Mammary epithelial cell (primary cell): ENCODE measurements at regions not wholly inside any gene's neighbourhood (a gene's known extent, or its start where the extent isn't known, plus 50 kb on each side); places are given as distances from the start of the nearest gene placed in this dataset.

Experiments used
- EZH2 ChIP-seq: IDR thresholded peaks from 2 replicates; pipeline ENCODE4 v1.6.1; 2012; ENCODE audit warnings: low read length, inconsistent platforms, borderline replicate concordance
- TF ChIP-seq, protein P1 (sequence below), 2 donors: IDR thresholded peaks in 1 of 2; conservative IDR thresholded peaks in 1 of 2; 2 replicates each; pipeline ENCODE4 v1.5.1; 2011 to 2012; ENCODE audit warnings: inconsistent platforms in 2 of 2, low read length in 2 of 2, mild to moderate bottlenecking in 2 of 2, control low read depth in 1 of 2, low read depth in 1 of 2; ENCODE audit not compliant: insufficient read depth in 1 of 2; ENCODE audit errors: extremely low read depth in 1 of 2

DNA sequence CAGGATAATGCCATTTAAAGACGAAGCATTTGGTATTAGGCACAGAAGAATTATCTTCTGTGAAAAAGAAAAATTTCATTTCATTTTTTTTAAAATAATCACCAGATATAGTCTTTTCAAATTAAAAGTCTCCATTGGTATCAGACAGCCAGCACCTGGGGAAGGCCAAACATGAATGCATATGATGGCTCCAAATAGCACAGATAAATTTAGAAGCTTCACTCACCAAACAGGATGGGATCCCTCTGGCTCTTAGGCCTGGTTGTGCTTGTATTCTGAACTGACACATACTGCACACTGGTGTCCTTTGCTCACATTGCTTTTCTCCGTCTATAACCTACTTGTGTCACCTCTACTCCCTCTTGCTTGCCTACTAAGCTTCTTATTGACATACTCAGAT lies 169.5 kb upstream of the CHRM2 start:
- TF ChIP-seq, protein P1, sequence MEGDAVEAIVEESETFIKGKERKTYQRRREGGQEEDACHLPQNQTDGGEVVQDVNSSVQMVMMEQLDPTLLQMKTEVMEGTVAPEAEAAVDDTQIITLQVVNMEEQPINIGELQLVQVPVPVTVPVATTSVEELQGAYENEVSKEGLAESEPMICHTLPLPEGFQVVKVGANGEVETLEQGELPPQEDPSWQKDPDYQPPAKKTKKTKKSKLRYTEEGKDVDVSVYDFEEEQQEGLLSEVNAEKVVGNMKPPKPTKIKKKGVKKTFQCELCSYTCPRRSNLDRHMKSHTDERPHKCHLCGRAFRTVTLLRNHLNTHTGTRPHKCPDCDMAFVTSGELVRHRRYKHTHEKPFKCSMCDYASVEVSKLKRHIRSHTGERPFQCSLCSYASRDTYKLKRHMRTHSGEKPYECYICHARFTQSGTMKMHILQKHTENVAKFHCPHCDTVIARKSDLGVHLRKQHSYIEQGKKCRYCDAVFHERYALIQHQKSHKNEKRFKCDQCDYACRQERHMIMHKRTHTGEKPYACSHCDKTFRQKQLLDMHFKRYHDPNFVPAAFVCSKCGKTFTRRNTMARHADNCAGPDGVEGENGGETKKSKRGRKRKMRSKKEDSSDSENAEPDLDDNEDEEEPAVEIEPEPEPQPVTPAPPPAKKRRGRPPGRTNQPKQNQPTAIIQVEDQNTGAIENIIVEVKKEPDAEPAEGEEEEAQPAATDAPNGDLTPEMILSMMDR (conservative IDR thresholded peaks at IDR 0.05 in 1 of 2, IDR thresholded peaks at IDR 0.05 in 1 of 2; ENCODE audit: extremely low read depth in 1 of 2, insufficient read depth in 1 of 2, low read depth in 1 of 2, low read length in 2 of 2), result no peak
- TF ChIP-seq EZH2, result no peak
